Left colon (tissue), 2 donors: ENCODE measurements at regions not wholly inside any gene's neighbourhood (a gene's known extent, or its start where the extent isn't known, plus 50 kb on each side); places are given as distances from the start of the nearest gene placed in this dataset.
"Not testable (repeated sequence)": the region's sequence is repeated elsewhere in the genome, so short reads cannot be mapped to it uniquely, and the experiment has no call there.

Experiments used
- ATAC-seq: fragments of 200-7000 bp; cut with Tn5 transposase; one replicate; pipeline ENCODE4 v1.9.1; 2020; ENCODE audit warnings: mild to moderate bottlenecking, moderate library complexity
- DNase-seq, 2 donors: peaks; one replicate each; pipeline ENCODE4 v3.0.0-alpha.2; 2020
- intact Hi-C, 2 donors: fragments of 100-400 bp; cut with DNase I in 1 of 2; cut with micrococcal nuclease in 1 of 2; formaldehyde crosslinking; loops; one replicate each; pipeline versions ENCODE4 v1.11.2 to v1.14.0; 2022; cut with DNase I, micrococcal nuclease
- donor health status: DM: no; HTN: no; CAD: no.
- donor health status: DM: yes; HTN: yes; CAD: no.

GRCh38 chr21:14744368-14744767 is 198.3 kb upstream of the SAMSN1 start:
- intact Hi-C loops, result no loop called here
- DNase-seq, result no peak
- ATAC-seq, result no peak

GRCh38 chr21:14742119-14742518 is 196.0 kb upstream of the SAMSN1 start:
- DNase-seq, result no peak
- no peak for ATAC-seq
- intact Hi-C loops, result no loop called here

GRCh38 chr21:14741256-14741655 is 195.1 kb upstream of the SAMSN1 start:
- ATAC-seq (peak; percentile 10), DNase-seq (no peak)
- intact Hi-C loops, result no loop called here

GRCh38 chr21:14740692-14741091 is 194.6 kb upstream of the SAMSN1 start:
- ATAC-seq (no peak), DNase-seq (no peak)
- intact Hi-C loops, result no loop called here

- ATAC-seq (no peak), DNase-seq (no peak)
- intact Hi-C loops, result no loop called here
Measured at GRCh38 chr21:14740116-14740515, 194.0 kb upstream of the SAMSN1 start.

- intact Hi-C loops, result no loop called here
- DNase-seq (no peak), ATAC-seq (no peak)
Measured at GRCh38 chr21:14739590-14739989, 193.5 kb upstream of the SAMSN1 start.

GRCh38 chr21:14738576-14738975 is 192.5 kb upstream of the SAMSN1 start:
- ATAC-seq, intact Hi-C loops, DNase-seq: not testable (repeated sequence)

GRCh38 chr21:14737922-14738321 is 191.8 kb upstream of the SAMSN1 start:
- ATAC-seq (peak; percentile 98), DNase-seq (peak; percentile 60 to 68)
- intact Hi-C loops, result no loop called here

GRCh38 chr21:14737284-14737691 is 191.2 kb upstream of the SAMSN1 start:
- ATAC-seq (no peak), DNase-seq (no peak)
- intact Hi-C loops, result no loop called here

- intact Hi-C loops, result no loop called here
- ATAC-seq, result no peak
- no peak for DNase-seq
Measured at GRCh38 chr21:14736672-14737071, 190.6 kb upstream of the SAMSN1 start.

GRCh38 chr21:14736162-14736561 is 190.0 kb upstream of the SAMSN1 start:
- no peak for DNase-seq
- intact Hi-C loops, result no loop called here
- ATAC-seq, result no peak

GRCh38 chr21:14734833-14735232 is 188.7 kb upstream of the SAMSN1 start:
- DNase-seq, result no peak
- intact Hi-C loops, result no loop called here
- ATAC-seq, result no peak

- DNase-seq (no peak), ATAC-seq (no peak)
- intact Hi-C loops, result no loop called here
Measured at GRCh38 chr21:14734191-14734590, 188.1 kb upstream of the SAMSN1 start.

- no peak for DNase-seq
- intact Hi-C loops, result no loop called here
- ATAC-seq, result no peak
Measured at GRCh38 chr21:14725219-14725618, 179.1 kb upstream of the SAMSN1 start.

GRCh38 chr21:14722841-14723483 is 176.8 kb upstream of the SAMSN1 start:
- DNase-seq (no peak), ATAC-seq (no peak)
- intact Hi-C loops, result no loop called here

- intact Hi-C loops, result no loop called here
- ATAC-seq, result no peak
Measured at GRCh38 chr21:14720237-14720636, 174.1 kb upstream of the SAMSN1 start.

GRCh38 chr21:14718951-14719350 is 172.8 kb upstream of the SAMSN1 start:
- ATAC-seq (no peak), DNase-seq (no peak)
- intact Hi-C loops, result loop anchor here in 1 of 2 donors (10.0 kb wide), 1 partner anchor 56 kb away; no protein-coding TSS in a partner anchor

More at GRCh38 chr21:14720237-14720636, 174.1 kb upstream of the SAMSN1 start:
- no peak for DNase-seq

- intact Hi-C loops, result loop anchor here in 1 of 2 donors (10.0 kb wide), 1 partner anchor 58 kb away; no protein-coding TSS in a partner anchor
- ATAC-seq (no peak), DNase-seq (no peak)
Measured at GRCh38 chr21:14716761-14717396, 170.8 kb upstream of the SAMSN1 start.

GRCh38 chr21:14713109-14713508 is 167.0 kb upstream of the SAMSN1 start:
- DNase-seq, result no peak
- intact Hi-C loops, result loop anchor here in 1 of 2 donors (10.0 kb wide), 1 partner anchor 62 kb away; no protein-coding TSS in a partner anchor
- no peak for ATAC-seq

- ATAC-seq (no peak), DNase-seq (no peak)
- intact Hi-C loops, result loop anchor here in 1 of 2 donors (10.0 kb wide), 1 partner anchor 63 kb away; no protein-coding TSS in a partner anchor
Measured at GRCh38 chr21:14712121-14712715, 166.1 kb upstream of the SAMSN1 start.
